ENCODE measurements at regions not wholly inside any gene's neighbourhood (a gene's known extent, or its start where the extent isn't known, plus 50 kb on each side); places are given as distances from the start of the nearest gene placed in this dataset.

DNA sequence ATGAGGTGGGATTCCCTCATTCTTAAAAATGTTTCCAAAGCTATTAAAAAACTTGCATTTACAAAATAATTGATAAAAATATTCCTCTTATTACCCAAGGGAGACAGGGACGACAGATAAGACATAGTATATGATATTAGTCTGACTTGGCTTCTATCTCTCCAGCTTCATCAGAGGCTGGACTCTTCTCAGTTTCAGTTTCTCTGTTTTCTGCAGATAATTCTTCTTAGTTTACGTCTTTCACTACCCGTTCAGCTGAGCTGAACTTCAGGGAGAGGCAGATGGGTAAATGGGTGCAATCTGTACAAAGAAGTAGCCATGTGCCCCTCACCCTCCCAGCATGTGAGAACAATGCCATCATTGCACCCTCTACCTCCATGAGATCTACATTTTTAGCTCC is 214.0 kb upstream of the SLIT2 start:
- Mint-ChIP-seq H3K9me3 (peaks cover 13% of the 10 kb centered on the region), H3K4me1 (peaks cover 11% of the 10 kb centered on the region), H3K36me3 (no peaks in the 10 kb centered on the region), H3K27me3 (ENCODE audit: low read depth) (peaks cover 3% of the 10 kb centered on the region), H3K27ac (no peak overlapping the region), H3K4me3 (no peak overlapping the region)
- DNase-seq (ENCODE audit: low spot score in 2 of 2, unreplicated experiment in 2 of 2) = no peak
- TF ChIP-seq CTCF (IDR thresholded peaks at IDR 0.05; ENCODE audit: unreplicated experiment) = no peak

- Mint-ChIP-seq H3K27ac (no peak overlapping the region), H3K27me3 (ENCODE audit: low read depth) (no peaks in the 10 kb centered on the region), H3K9me3 (peaks cover 18% of the 10 kb centered on the region), H3K4me3 (no peak overlapping the region), H3K4me1 (peaks cover 2% of the 10 kb centered on the region), H3K36me3 (no peaks in the 10 kb centered on the region)
- no peak for TF ChIP-seq CTCF (IDR thresholded peaks at IDR 0.05; ENCODE audit: unreplicated experiment)
- DNase-seq (ENCODE audit: low spot score in 2 of 2, unreplicated experiment in 2 of 2) = no peak
Observed at GRCh38 chr4:20030108-20030507, 221.6 kb upstream of the SLIT2 start.

GRCh38 chr4:20028645-20029044 is 223.1 kb upstream of the SLIT2 start:
- H3K27ac Mint-ChIP-seq = no peak overlapping the region
- H3K4me3 Mint-ChIP-seq = no peak overlapping the region
- TF ChIP-seq CTCF (IDR thresholded peaks at IDR 0.05; ENCODE audit: unreplicated experiment) = no peak
- no peaks in the 10 kb centered on the region for H3K27me3 Mint-ChIP-seq (ENCODE audit: low read depth)
- peaks cover 18% of the 10 kb centered on the region for H3K9me3 Mint-ChIP-seq
- DNase-seq (ENCODE audit: low spot score in 2 of 2, unreplicated experiment in 2 of 2) = no peak
- H3K36me3 Mint-ChIP-seq = no peaks in the 10 kb centered on the region
- peaks cover 2% of the 10 kb centered on the region for H3K4me1 Mint-ChIP-seq

DNA sequence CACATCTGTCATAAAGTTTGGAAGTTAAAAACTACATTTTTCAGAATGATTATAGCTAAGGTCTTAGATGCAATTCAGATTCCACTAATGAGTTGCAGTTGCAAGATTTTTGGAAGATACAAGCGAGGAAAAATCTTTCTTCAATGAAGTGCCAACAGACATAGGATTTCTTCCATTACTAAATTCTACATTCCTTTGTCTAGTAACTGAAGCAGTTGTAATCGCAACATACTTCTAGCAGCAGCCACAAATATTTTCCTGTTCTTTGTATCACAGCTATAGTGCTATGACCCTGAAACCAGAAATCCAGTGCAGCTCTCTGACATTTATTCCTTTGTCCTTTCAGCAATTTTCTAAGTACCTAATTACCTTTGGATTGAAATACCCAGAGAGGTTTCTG is 225.2 kb upstream of the SLIT2 start:
- H3K4me1 Mint-ChIP-seq = peaks cover 2% of the 10 kb centered on the region
- TF ChIP-seq CTCF (IDR thresholded peaks at IDR 0.05; ENCODE audit: unreplicated experiment) = no peak
- no peak overlapping the region for H3K4me3 Mint-ChIP-seq
- no peak overlapping the region for H3K27ac Mint-ChIP-seq
- peaks cover 3% of the 10 kb centered on the region for H3K36me3 Mint-ChIP-seq
- no peak for DNase-seq (ENCODE audit: low spot score in 2 of 2, unreplicated experiment in 2 of 2)
- peaks cover 10% of the 10 kb centered on the region for H3K9me3 Mint-ChIP-seq
- no peaks in the 10 kb centered on the region for H3K27me3 Mint-ChIP-seq (ENCODE audit: low read depth)

DNA sequence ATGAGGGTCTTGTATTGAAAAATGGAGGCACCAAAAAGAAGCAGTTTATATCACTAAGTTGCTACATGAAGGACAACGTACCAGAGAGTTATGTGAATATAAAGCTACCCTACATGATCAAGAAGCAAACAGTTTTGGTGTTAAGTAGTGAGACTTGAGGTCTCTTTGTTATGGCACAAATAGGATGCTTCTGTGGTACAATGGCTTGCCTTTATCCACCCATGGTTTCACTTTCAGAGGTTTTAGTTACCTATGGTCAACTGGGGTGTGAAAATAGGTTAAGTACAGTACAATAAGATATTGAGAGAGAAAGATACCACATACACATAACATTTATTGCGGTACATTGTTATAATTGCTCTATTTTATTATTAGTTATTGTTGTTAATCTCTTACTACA is 229.2 kb upstream of the SLIT2 start:
- no peak for DNase-seq (ENCODE audit: low spot score in 2 of 2, unreplicated experiment in 2 of 2)
- no peak for TF ChIP-seq CTCF (IDR thresholded peaks at IDR 0.05; ENCODE audit: unreplicated experiment)

GRCh38 chr4:20020056-20020455 is 231.6 kb upstream of the SLIT2 start:
- no peak overlapping the region for H3K27ac Mint-ChIP-seq
- H3K9me3 Mint-ChIP-seq = peaks cover 10% of the 10 kb centered on the region
- DNase-seq (ENCODE audit: low spot score in 2 of 2, unreplicated experiment in 2 of 2) = no peak
- TF ChIP-seq CTCF (IDR thresholded peaks at IDR 0.05; ENCODE audit: unreplicated experiment) = no peak
- peaks cover 18% of the 10 kb centered on the region for H3K4me1 Mint-ChIP-seq
- H3K27me3 Mint-ChIP-seq (ENCODE audit: low read depth) = no peaks in the 10 kb centered on the region
- no peak overlapping the region for H3K4me3 Mint-ChIP-seq
- H3K36me3 Mint-ChIP-seq = peaks cover 3% of the 10 kb centered on the region

More for the DNA sequence above, 229.2 kb upstream of the SLIT2 start:
- H3K4me1 Mint-ChIP-seq = peaks cover 11% of the 10 kb centered on the region
- peaks cover 10% of the 10 kb centered on the region for H3K9me3 Mint-ChIP-seq
- no peak overlapping the region for H3K27ac Mint-ChIP-seq
- H3K36me3 Mint-ChIP-seq = peaks cover 3% of the 10 kb centered on the region
- no peaks in the 10 kb centered on the region for H3K27me3 Mint-ChIP-seq (ENCODE audit: low read depth)
- H3K4me3 Mint-ChIP-seq = no peak overlapping the region
